ENCODE measurements at regions not wholly inside any gene's neighbourhood (a gene's known extent, or its start where the extent isn't known, plus 50 kb on each side); places are given as distances from the start of the nearest gene placed in this dataset.
"Not testable (repeated sequence)": the region's sequence is repeated elsewhere in the genome, so short reads cannot be mapped to it uniquely, and the experiment has no call there.

DNA sequence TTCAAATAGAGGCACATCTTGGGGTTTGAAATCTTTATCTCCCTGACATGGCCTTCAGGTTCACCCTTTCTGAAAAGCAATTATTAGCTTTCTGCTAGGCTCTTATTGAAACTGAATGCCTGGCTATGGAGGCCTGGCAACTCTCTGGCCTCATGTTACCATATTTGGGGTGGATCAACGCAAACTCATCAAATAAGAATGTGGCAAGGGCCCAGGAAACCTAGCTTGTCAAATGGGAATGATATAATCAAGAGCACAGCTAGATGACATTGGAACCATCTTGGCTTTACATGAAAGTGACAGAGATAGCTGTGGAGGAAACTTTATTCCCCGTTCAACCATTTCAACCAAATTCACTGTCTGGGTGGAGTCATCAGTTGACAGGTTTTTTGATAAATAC is 202.8 kb upstream of the SMIM30 start:
- H3K9me3 ChIP-seq (ENCODE audit: control insufficient read depth in 1 of 2, low read length in 2 of 2): no peaks in the 10 kb centered on the region
- H3K27me3 ChIP-seq (ENCODE audit: low read depth, low read length): no peaks in the 10 kb centered on the region
- no peak overlapping the region for H3K27ac ChIP-seq (ENCODE audit: low read length)
- no peak overlapping the region for H3K4me3 ChIP-seq (ENCODE audit: low read depth in 1 of 2, low read length in 2 of 2)
- H3K36me3 ChIP-seq (ENCODE audit: control insufficient read depth in 1 of 2, insufficient read depth in 2 of 2, low read length in 2 of 2): no peaks in the 10 kb centered on the region
- H3K4me1 ChIP-seq (ENCODE audit: control insufficient read depth in 1 of 2, insufficient read depth in 2 of 2, low read length in 2 of 2): no peaks in the 10 kb centered on the region

DNA sequence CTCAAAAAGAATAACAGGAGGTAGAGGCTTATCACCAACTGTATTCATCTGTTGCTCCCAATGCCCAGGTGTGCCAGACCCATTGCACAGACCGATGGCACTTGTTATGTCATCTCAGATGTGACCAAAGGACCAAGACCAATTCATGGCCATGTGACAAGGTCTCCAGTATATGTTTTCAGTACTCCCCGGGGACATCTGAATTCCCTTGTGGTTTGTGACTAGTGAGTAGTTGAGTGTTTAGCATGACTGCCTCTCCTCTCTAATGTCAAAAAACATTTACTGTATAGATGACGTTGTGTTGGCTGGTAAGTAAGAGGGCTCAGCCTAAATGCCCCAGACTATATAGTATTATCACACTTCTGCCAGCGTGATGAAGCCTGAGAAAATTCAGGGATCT is 202.1 kb upstream of the SMIM30 start:
- Histone ChIP-seq H3K9me3 (ENCODE audit: control insufficient read depth in 1 of 2, low read length in 2 of 2) (no peaks in the 10 kb centered on the region), H3K27ac (ENCODE audit: low read length) (no peak overlapping the region), H3K4me3 (ENCODE audit: low read depth in 1 of 2, low read length in 2 of 2) (no peak overlapping the region), H3K36me3 (ENCODE audit: control insufficient read depth in 1 of 2, insufficient read depth in 2 of 2, low read length in 2 of 2) (no peaks in the 10 kb centered on the region), H3K27me3 (ENCODE audit: low read depth, low read length) (no peaks in the 10 kb centered on the region), H3K4me1 (ENCODE audit: control insufficient read depth in 1 of 2, insufficient read depth in 2 of 2, low read length in 2 of 2) (no peaks in the 10 kb centered on the region)

DNA sequence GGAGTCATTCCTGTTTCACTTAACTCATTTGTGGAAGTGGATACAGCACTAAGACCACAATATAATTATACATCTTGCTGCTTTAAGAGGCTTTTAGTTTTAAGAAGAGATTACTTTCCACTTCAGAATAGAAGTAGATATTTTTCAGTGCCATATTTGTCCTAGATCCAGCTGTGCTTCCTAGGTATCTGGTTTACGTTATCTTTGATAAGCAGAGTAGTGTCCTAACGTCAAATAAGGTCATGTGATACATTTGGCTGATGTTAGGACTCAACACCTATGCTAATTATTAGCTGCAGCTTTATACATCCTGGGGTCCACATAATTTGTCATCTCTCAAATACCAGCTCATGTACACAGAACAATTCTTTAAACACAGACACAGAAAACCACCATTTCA is 196.2 kb upstream of the SMIM30 start:
- no peak overlapping the region for H3K4me3 ChIP-seq (ENCODE audit: low read depth in 1 of 2, low read length in 2 of 2)
- no peaks in the 10 kb centered on the region for H3K9me3 ChIP-seq (ENCODE audit: control insufficient read depth in 1 of 2, low read length in 2 of 2)
- no peaks in the 10 kb centered on the region for H3K36me3 ChIP-seq (ENCODE audit: control insufficient read depth in 1 of 2, insufficient read depth in 2 of 2, low read length in 2 of 2)
- no peaks in the 10 kb centered on the region for H3K27me3 ChIP-seq (ENCODE audit: low read depth, low read length)
- H3K4me1 ChIP-seq (ENCODE audit: control insufficient read depth in 1 of 2, insufficient read depth in 2 of 2, low read length in 2 of 2): peaks cover 0 to 6% of the 10 kb centered on the region in 2 donors
- no peak overlapping the region for H3K27ac ChIP-seq (ENCODE audit: low read length)

DNA sequence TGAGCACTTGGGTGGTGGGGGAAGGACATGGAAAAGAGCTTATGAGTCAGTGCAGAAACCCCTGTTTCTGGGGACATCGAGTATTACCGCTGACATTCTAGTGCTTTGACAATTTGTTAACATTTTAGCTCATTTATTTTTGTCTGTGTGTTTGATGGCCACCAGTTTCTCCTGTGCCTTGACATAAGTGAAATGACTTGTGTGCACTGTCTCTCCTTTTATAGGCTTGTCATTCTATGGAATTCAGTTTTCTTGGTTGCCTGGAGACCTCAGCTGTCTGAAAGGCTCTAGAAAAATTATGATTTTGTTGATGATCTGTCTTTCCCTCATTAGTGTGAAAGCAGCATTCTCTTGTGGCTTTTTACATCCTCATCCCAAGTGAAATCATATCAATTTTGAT is 190.0 kb upstream of the SMIM30 start:
- no peak overlapping the region for H3K27ac ChIP-seq (ENCODE audit: low read length)
- no peak overlapping the region for H3K4me3 ChIP-seq (ENCODE audit: low read depth in 1 of 2, low read length in 2 of 2)
- H3K9me3 ChIP-seq (ENCODE audit: control insufficient read depth in 1 of 2, low read length in 2 of 2): peaks cover 0 to under 1% of the 10 kb centered on the region in 2 donors
- H3K36me3 ChIP-seq (ENCODE audit: control insufficient read depth in 1 of 2, insufficient read depth in 2 of 2, low read length in 2 of 2): no peaks in the 10 kb centered on the region
- no peaks in the 10 kb centered on the region for H3K4me1 ChIP-seq (ENCODE audit: control insufficient read depth in 1 of 2, insufficient read depth in 2 of 2, low read length in 2 of 2)
- H3K27me3 ChIP-seq (ENCODE audit: low read depth, low read length): no peaks in the 10 kb centered on the region

DNA sequence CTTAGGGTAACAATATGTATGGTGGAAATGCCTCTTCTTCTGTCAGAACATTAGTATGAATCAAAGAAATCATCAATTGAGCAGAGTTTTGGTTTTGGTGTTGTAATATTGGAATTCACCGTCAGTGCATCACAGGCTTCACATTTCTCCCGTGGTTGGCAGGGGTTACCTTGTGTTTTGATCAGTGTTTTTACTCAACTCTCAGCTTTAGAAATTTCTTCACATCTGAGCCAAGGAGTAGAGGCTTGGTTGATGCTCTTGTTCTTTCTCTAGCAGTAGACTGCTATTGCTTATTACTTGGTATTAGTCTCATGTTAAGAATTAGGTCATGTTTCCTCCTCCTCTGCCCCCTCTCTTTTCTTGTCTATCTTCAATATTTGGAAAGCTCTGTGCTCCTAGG is 188.8 kb upstream of the SMIM30 start:
- Histone ChIP-seq H3K27me3 (ENCODE audit: low read depth, low read length) (no peaks in the 10 kb centered on the region), H3K36me3 (ENCODE audit: control insufficient read depth in 1 of 2, insufficient read depth in 2 of 2, low read length in 2 of 2) (no peaks in the 10 kb centered on the region), H3K4me3 (ENCODE audit: low read depth in 1 of 2, low read length in 2 of 2) (no peak overlapping the region), H3K4me1 (ENCODE audit: control insufficient read depth in 1 of 2, insufficient read depth in 2 of 2, low read length in 2 of 2) (no peaks in the 10 kb centered on the region), H3K9me3 (ENCODE audit: control insufficient read depth in 1 of 2, low read length in 2 of 2) (peaks cover 0 to 3% of the 10 kb centered on the region in 2 donors), H3K27ac (ENCODE audit: low read length) (no peak overlapping the region)

- Histone ChIP-seq H3K27me3 (ENCODE audit: low read depth, low read length) (no peaks in the 10 kb centered on the region), H3K27ac (ENCODE audit: low read length) (no peak overlapping the region), H3K36me3 (ENCODE audit: control insufficient read depth in 1 of 2, insufficient read depth in 2 of 2, low read length in 2 of 2) (no peaks in the 10 kb centered on the region), H3K4me1 (ENCODE audit: control insufficient read depth in 1 of 2, insufficient read depth in 2 of 2, low read length in 2 of 2) (no peaks in the 10 kb centered on the region), H3K4me3 (ENCODE audit: low read depth in 1 of 2, low read length in 2 of 2) (no peak overlapping the region), H3K9me3 (ENCODE audit: control insufficient read depth in 1 of 2, low read length in 2 of 2) (peaks cover 0 to 3% of the 10 kb centered on the region in 2 donors)
These were observed 187.9 kb upstream of the SMIM30 start for GRCh38 chr7:113306302-113306701.

- Histone ChIP-seq H3K27ac (ENCODE audit: low read length) (no peak overlapping the region), H3K4me1 (ENCODE audit: control insufficient read depth in 1 of 2, insufficient read depth in 2 of 2, low read length in 2 of 2) (no peaks in the 10 kb centered on the region), H3K27me3 (ENCODE audit: low read depth, low read length) (no peaks in the 10 kb centered on the region)
These were observed 185.8 kb upstream of the SMIM30 start for GRCh38 chr7:113304104-113304503.

GRCh38 chr7:113303388-113303787 is 185.0 kb upstream of the SMIM30 start:
- not testable (repeated sequence) for H3K9me3 ChIP-seq (ENCODE audit: control insufficient read depth in 1 of 2, low read length in 2 of 2); H3K36me3 ChIP-seq (ENCODE audit: control insufficient read depth in 1 of 2, insufficient read depth in 2 of 2, low read length in 2 of 2); H3K4me3 ChIP-seq (ENCODE audit: low read depth in 1 of 2, low read length in 2 of 2); H3K27ac ChIP-seq (ENCODE audit: low read length); H3K27me3 ChIP-seq (ENCODE audit: low read depth, low read length); H3K4me1 ChIP-seq (ENCODE audit: control insufficient read depth in 1 of 2, insufficient read depth in 2 of 2, low read length in 2 of 2)

More at GRCh38 chr7:113304104-113304503, 185.8 kb upstream of the SMIM30 start:
- H3K9me3 ChIP-seq (ENCODE audit: control insufficient read depth in 1 of 2, low read length in 2 of 2): peaks cover 0 to 3% of the 10 kb centered on the region in 2 donors
- H3K4me3 ChIP-seq (ENCODE audit: low read depth in 1 of 2, low read length in 2 of 2): no peak overlapping the region
- no peaks in the 10 kb centered on the region for H3K36me3 ChIP-seq (ENCODE audit: control insufficient read depth in 1 of 2, insufficient read depth in 2 of 2, low read length in 2 of 2)

GRCh38 chr7:113301983-113302382 is 183.6 kb upstream of the SMIM30 start:
- Histone ChIP-seq H3K36me3 (ENCODE audit: control insufficient read depth in 1 of 2, insufficient read depth in 2 of 2, low read length in 2 of 2) (no peaks in the 10 kb centered on the region), H3K4me3 (ENCODE audit: low read depth in 1 of 2, low read length in 2 of 2) (no peak overlapping the region)

GRCh38 chr7:113301141-113301540 is 182.8 kb upstream of the SMIM30 start:
- H3K36me3 ChIP-seq (ENCODE audit: control insufficient read depth in 1 of 2, insufficient read depth in 2 of 2, low read length in 2 of 2): no peaks in the 10 kb centered on the region
- no peaks in the 10 kb centered on the region for H3K27me3 ChIP-seq (ENCODE audit: low read depth, low read length)
- no peak overlapping the region for H3K4me3 ChIP-seq (ENCODE audit: low read depth in 1 of 2, low read length in 2 of 2)
- H3K4me1 ChIP-seq (ENCODE audit: control insufficient read depth in 1 of 2, insufficient read depth in 2 of 2, low read length in 2 of 2): no peaks in the 10 kb centered on the region
- H3K9me3 ChIP-seq (ENCODE audit: control insufficient read depth in 1 of 2, low read length in 2 of 2): peaks cover 0 to 3% of the 10 kb centered on the region in 2 donors
- no peak overlapping the region for H3K27ac ChIP-seq (ENCODE audit: low read length)

More at GRCh38 chr7:113301983-113302382, 183.6 kb upstream of the SMIM30 start:
- Histone ChIP-seq H3K27ac (ENCODE audit: low read length) (no peak overlapping the region), H3K9me3 (ENCODE audit: control insufficient read depth in 1 of 2, low read length in 2 of 2) (peaks cover 0 to 3% of the 10 kb centered on the region in 2 donors), H3K4me1 (ENCODE audit: control insufficient read depth in 1 of 2, insufficient read depth in 2 of 2, low read length in 2 of 2) (no peaks in the 10 kb centered on the region), H3K27me3 (ENCODE audit: low read depth, low read length) (no peaks in the 10 kb centered on the region)

- no peak overlapping the region for H3K4me3 ChIP-seq (ENCODE audit: low read depth in 1 of 2, low read length in 2 of 2)
- H3K27me3 ChIP-seq (ENCODE audit: low read depth, low read length): no peaks in the 10 kb centered on the region
- H3K4me1 ChIP-seq (ENCODE audit: control insufficient read depth in 1 of 2, insufficient read depth in 2 of 2, low read length in 2 of 2): no peaks in the 10 kb centered on the region
- H3K9me3 ChIP-seq (ENCODE audit: control insufficient read depth in 1 of 2, low read length in 2 of 2): peaks cover 0 to 3% of the 10 kb centered on the region in 2 donors
- no peak overlapping the region for H3K27ac ChIP-seq (ENCODE audit: low read length)
- no peaks in the 10 kb centered on the region for H3K36me3 ChIP-seq (ENCODE audit: control insufficient read depth in 1 of 2, insufficient read depth in 2 of 2, low read length in 2 of 2)
These were observed 181.4 kb upstream of the SMIM30 start for GRCh38 chr7:113299748-113300147.

DNA sequence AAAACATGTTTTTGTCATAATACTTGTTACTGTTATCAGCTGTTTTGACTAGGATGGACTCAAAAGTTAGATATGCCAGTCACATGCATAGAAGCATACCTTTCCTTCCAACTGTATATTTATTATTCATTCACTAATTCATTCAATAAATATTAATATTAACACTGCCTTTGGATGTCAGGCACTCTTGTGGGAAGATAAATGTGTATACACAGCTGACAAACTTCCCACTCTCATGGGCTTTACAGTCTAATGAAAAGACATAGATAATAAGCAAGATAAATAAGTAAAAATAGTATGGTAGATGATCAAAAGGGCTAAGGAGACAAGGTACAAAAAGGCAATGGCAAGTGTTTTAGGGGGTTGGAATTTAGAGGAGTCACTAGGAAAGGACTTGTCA is 180.1 kb upstream of the SMIM30 start:
- Histone ChIP-seq H3K4me3 (ENCODE audit: low read depth in 1 of 2, low read length in 2 of 2) (no peak overlapping the region), H3K27me3 (ENCODE audit: low read depth, low read length) (no peaks in the 10 kb centered on the region), H3K36me3 (ENCODE audit: control insufficient read depth in 1 of 2, insufficient read depth in 2 of 2, low read length in 2 of 2) (no peaks in the 10 kb centered on the region), H3K27ac (ENCODE audit: low read length) (no peak overlapping the region), H3K9me3 (ENCODE audit: control insufficient read depth in 1 of 2, low read length in 2 of 2) (peaks cover 0 to 3% of the 10 kb centered on the region in 2 donors), H3K4me1 (ENCODE audit: control insufficient read depth in 1 of 2, insufficient read depth in 2 of 2, low read length in 2 of 2) (no peaks in the 10 kb centered on the region)

All from muscle layer of duodenum (tissue), 2 donors.